ENCODE measurements at regions not wholly inside any gene's neighbourhood (a gene's known extent, or its start where the extent isn't known, plus 50 kb on each side); places are given as distances from the start of the nearest gene placed in this dataset.

DNA sequence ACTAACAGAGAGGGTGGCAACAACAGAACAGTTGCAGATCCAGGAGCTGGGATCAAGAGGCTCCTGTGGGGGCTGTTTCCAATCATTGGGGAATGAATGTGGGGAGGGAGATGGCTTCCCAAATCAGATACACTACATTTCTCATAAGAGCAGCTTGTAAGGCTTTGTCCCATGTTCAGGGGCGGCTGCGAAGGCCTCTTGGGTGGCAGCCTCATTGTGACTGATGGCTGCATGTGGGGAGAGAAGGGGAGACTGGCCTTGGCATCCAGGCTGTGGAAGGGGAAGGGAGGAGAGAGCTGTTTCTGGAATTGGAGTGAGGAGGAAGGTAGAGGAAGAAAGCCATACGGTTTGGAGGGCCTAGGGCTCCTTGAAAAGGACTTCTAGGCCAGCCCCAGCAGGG lies 326.6 kb upstream of the RGMA start:
- H3K36me3 ChIP-seq (ENCODE audit: control insufficient read depth, insufficient read depth, low read length) = no peaks in the 10 kb centered on the region
- TF ChIP-seq, protein P1, sequence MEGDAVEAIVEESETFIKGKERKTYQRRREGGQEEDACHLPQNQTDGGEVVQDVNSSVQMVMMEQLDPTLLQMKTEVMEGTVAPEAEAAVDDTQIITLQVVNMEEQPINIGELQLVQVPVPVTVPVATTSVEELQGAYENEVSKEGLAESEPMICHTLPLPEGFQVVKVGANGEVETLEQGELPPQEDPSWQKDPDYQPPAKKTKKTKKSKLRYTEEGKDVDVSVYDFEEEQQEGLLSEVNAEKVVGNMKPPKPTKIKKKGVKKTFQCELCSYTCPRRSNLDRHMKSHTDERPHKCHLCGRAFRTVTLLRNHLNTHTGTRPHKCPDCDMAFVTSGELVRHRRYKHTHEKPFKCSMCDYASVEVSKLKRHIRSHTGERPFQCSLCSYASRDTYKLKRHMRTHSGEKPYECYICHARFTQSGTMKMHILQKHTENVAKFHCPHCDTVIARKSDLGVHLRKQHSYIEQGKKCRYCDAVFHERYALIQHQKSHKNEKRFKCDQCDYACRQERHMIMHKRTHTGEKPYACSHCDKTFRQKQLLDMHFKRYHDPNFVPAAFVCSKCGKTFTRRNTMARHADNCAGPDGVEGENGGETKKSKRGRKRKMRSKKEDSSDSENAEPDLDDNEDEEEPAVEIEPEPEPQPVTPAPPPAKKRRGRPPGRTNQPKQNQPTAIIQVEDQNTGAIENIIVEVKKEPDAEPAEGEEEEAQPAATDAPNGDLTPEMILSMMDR (conservative IDR thresholded peaks at IDR 0.05) = no peak
- 90 to 93% methylated on average over 2 to 3 of the region's 3 CpGs for WGBS, 2 experiments (ENCODE audit: insufficient coverage in 1 of 2, insufficient read length in 1 of 2)

DNA sequence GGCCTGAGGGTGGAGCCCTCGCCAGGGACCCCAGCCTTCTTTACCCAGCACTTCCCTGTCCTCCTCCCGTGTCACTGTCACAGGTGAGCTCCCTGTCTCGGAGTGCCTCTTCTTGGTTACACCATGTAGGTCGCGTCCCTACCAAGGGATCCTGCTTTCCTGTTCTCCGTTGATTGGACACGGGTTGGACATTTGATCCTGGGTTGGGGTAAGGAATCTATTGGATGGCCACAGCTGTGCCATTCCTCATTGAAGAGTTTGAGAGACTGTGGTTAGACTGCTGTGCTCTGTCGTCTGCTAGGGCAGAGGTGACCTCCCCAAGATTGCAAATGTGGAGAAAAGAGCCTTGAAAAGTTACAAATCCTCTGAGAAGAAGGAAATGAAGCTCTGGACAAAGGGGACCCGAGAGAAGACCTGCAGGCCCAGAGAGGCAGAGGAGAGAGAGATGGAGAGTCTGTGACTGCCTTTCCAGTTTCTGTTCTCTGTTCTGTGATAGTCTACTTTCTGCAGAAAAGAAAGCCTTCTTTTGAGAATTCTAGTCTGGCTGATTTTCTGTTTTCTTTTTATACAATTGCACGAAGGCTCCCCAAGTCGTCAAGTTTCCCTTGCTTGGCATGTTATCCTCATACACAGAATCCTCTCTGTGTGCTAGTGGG lies 325.7 kb upstream of the RGMA start:
- Mint-ChIP-seq H3K4me1 (peaks cover 44% of the 10 kb centered on the region), H3K27ac (no peak overlapping the region), H3K9me3 (peaks cover 2% of the 10 kb centered on the region), H3K4me3 (no peak overlapping the region), H3K36me3 (ENCODE audit: low read depth) (no peaks in the 10 kb centered on the region), H3K27me3 (ENCODE audit: insufficient read depth) (peaks cover 16% of the 10 kb centered on the region)
- peaks cover 17% of the 10 kb centered on the region for H3K4me1 ChIP-seq (ENCODE audit: control insufficient read depth, insufficient read depth, low read length)
- WGBS, 2 experiments (ENCODE audit: insufficient coverage in 1 of 2, insufficient read length in 1 of 2) = 93 to 96% methylated on average over 9 to 11 of the region's 11 CpGs
- peaks cover 5% of the 10 kb centered on the region for H3K9me3 ChIP-seq (ENCODE audit: control insufficient read depth, low read length)
- no peak overlapping the region for H3K27ac ChIP-seq (ENCODE audit: low read depth, low read length)
- H3K27me3 ChIP-seq (ENCODE audit: control insufficient read depth, insufficient read depth, low read length, poor library complexity, severe bottlenecking) = no peaks in the 10 kb centered on the region
- peak; percentile 21 for DNase-seq
- no peak overlapping the region for H3K9ac ChIP-seq (ENCODE audit: extremely low read depth, low read length, poor library complexity, severe bottlenecking)
- TF ChIP-seq, protein P1 (conservative IDR thresholded peaks at IDR 0.05) = no peak
- no peaks in the 10 kb centered on the region for H3K36me3 ChIP-seq (ENCODE audit: control insufficient read depth, insufficient read depth, low read length)
- no peak overlapping the region for H3K4me3 ChIP-seq (ENCODE audit: low read length)

More for the DNA sequence above, 326.6 kb upstream of the RGMA start:
- Histone ChIP-seq H3K9me3 (ENCODE audit: control insufficient read depth, low read length) (peaks cover 1% of the 10 kb centered on the region), H3K4me1 (ENCODE audit: control insufficient read depth, insufficient read depth, low read length) (peaks cover 17% of the 10 kb centered on the region), H3K9ac (ENCODE audit: extremely low read depth, low read length, poor library complexity, severe bottlenecking) (no peak overlapping the region), H3K27ac (ENCODE audit: low read depth, low read length) (no peak overlapping the region), H3K4me3 (ENCODE audit: low read length) (no peak overlapping the region), H3K27me3 (ENCODE audit: control insufficient read depth, insufficient read depth, low read length, poor library complexity, severe bottlenecking) (no peaks in the 10 kb centered on the region)
- Mint-ChIP-seq H3K27ac (no peak overlapping the region), H3K27me3 (ENCODE audit: insufficient read depth) (peaks cover 19% of the 10 kb centered on the region), H3K36me3 (ENCODE audit: low read depth) (no peaks in the 10 kb centered on the region), H3K9me3 (peaks cover 2% of the 10 kb centered on the region), H3K4me3 (no peak overlapping the region), H3K4me1 (peaks cover 43% of the 10 kb centered on the region)
- peak; percentile 36 for DNase-seq

DNA sequence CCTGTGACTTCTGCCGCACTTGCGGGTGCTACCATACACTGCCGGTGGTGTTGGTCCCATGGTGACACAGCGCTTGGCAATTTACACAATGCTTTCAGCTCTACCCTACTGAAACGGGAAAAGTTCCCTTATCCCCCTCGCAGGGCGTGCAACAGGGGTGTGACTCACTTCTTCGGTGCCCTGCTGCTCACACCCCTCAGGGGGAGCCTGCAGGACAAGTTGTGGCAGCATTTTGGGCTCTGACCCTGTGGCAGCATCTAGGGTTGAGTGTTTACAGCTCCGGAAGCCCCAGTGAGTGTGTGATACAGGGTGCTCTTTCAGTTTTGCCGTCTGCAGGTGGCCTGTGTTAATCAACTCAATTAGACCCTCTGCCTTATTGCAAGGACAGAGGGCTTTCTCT lies 324.7 kb upstream of the RGMA start:
- WGBS, 2 experiments (ENCODE audit: insufficient coverage in 1 of 2, insufficient read length in 1 of 2) = 89 to 92% methylated on average over 6 to 10 of the region's 10 CpGs
- Mint-ChIP-seq H3K27me3 (ENCODE audit: insufficient read depth) (peaks cover 14% of the 10 kb centered on the region), H3K36me3 (ENCODE audit: low read depth) (no peaks in the 10 kb centered on the region), H3K4me1 (peaks cover 44% of the 10 kb centered on the region), H3K9me3 (peaks cover 2% of the 10 kb centered on the region), H3K4me3 (no peak overlapping the region), H3K27ac (peak overlapping the region; percentile 50)
- DNase-seq = no peak
- Histone ChIP-seq H3K9me3 (ENCODE audit: control insufficient read depth, low read length) (peaks cover 5% of the 10 kb centered on the region), H3K4me3 (ENCODE audit: low read length) (no peak overlapping the region), H3K36me3 (ENCODE audit: control insufficient read depth, insufficient read depth, low read length) (no peaks in the 10 kb centered on the region), H3K27ac (ENCODE audit: low read depth, low read length) (no peak overlapping the region), H3K27me3 (ENCODE audit: control insufficient read depth, insufficient read depth, low read length, poor library complexity, severe bottlenecking) (no peaks in the 10 kb centered on the region), H3K9ac (ENCODE audit: extremely low read depth, low read length, poor library complexity, severe bottlenecking) (no peak overlapping the region), H3K4me1 (ENCODE audit: control insufficient read depth, insufficient read depth, low read length) (peaks cover 17% of the 10 kb centered on the region)
- TF ChIP-seq, protein P1 (conservative IDR thresholded peaks at IDR 0.05) = no peak

Data from endodermal cell (in vitro differentiated cells).